ENCODE measurements at regions not wholly inside any gene's neighbourhood (a gene's known extent, or its start where the extent isn't known, plus 50 kb on each side); places are given as distances from the start of the nearest gene placed in this dataset.

- TF ChIP-seq, protein P1, sequence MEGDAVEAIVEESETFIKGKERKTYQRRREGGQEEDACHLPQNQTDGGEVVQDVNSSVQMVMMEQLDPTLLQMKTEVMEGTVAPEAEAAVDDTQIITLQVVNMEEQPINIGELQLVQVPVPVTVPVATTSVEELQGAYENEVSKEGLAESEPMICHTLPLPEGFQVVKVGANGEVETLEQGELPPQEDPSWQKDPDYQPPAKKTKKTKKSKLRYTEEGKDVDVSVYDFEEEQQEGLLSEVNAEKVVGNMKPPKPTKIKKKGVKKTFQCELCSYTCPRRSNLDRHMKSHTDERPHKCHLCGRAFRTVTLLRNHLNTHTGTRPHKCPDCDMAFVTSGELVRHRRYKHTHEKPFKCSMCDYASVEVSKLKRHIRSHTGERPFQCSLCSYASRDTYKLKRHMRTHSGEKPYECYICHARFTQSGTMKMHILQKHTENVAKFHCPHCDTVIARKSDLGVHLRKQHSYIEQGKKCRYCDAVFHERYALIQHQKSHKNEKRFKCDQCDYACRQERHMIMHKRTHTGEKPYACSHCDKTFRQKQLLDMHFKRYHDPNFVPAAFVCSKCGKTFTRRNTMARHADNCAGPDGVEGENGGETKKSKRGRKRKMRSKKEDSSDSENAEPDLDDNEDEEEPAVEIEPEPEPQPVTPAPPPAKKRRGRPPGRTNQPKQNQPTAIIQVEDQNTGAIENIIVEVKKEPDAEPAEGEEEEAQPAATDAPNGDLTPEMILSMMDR (conservative IDR thresholded peaks at IDR 0.05; ENCODE audit: low read depth in 2 of 2), result no peak
Measured at GRCh38 chr16:73365016-73365551, 317.2 kb upstream of the ZFHX3 start (continued).

DNA sequence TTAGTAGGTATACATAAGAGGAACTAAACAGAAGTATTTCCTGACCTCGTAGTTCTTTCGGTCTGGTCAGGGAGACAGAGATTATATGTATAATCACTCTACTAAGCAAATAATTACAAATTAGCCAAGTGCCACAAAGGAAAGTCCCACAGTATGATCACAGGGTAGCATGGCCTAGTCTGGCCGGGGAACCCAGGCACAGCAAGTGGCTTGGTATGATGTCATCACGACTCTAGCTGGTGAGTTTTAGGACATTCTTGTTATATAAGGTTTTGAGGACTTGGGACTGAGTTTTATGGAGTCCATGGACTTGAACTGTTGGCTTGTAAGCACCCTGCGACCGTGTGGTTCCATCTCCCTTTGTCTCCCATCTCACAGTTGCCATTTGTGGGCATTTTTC lies 316.5 kb upstream of the ZFHX3 start:
- H3K4me1 Mint-ChIP-seq, result no peaks in the 10 kb centered on the region
- no peak for TF ChIP-seq ZNF462 (CRISPR knock-in tag; IDR thresholded peaks at IDR 0.05)
- no peak for TF ChIP-seq NANOG (IDR thresholded peaks at IDR 0.05; ENCODE audit: borderline replicate concordance)
- no peak for TF ChIP-seq EZH2 (IDR thresholded peaks at IDR 0.05; ENCODE audit: low read depth, unreplicated experiment)
- no peak for TF ChIP-seq JUNB (IDR thresholded peaks at IDR 0.05; ENCODE audit: unreplicated experiment)
- TF ChIP-seq STAT1 (IDR thresholded peaks at IDR 0.05; ENCODE audit: unreplicated experiment), result no peak
- TF ChIP-seq, protein P2, sequence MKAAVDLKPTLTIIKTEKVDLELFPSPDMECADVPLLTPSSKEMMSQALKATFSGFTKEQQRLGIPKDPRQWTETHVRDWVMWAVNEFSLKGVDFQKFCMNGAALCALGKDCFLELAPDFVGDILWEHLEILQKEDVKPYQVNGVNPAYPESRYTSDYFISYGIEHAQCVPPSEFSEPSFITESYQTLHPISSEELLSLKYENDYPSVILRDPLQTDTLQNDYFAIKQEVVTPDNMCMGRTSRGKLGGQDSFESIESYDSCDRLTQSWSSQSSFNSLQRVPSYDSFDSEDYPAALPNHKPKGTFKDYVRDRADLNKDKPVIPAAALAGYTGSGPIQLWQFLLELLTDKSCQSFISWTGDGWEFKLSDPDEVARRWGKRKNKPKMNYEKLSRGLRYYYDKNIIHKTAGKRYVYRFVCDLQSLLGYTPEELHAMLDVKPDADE (IDR thresholded peaks at IDR 0.05), result no peak
- TF ChIP-seq, protein P3, sequence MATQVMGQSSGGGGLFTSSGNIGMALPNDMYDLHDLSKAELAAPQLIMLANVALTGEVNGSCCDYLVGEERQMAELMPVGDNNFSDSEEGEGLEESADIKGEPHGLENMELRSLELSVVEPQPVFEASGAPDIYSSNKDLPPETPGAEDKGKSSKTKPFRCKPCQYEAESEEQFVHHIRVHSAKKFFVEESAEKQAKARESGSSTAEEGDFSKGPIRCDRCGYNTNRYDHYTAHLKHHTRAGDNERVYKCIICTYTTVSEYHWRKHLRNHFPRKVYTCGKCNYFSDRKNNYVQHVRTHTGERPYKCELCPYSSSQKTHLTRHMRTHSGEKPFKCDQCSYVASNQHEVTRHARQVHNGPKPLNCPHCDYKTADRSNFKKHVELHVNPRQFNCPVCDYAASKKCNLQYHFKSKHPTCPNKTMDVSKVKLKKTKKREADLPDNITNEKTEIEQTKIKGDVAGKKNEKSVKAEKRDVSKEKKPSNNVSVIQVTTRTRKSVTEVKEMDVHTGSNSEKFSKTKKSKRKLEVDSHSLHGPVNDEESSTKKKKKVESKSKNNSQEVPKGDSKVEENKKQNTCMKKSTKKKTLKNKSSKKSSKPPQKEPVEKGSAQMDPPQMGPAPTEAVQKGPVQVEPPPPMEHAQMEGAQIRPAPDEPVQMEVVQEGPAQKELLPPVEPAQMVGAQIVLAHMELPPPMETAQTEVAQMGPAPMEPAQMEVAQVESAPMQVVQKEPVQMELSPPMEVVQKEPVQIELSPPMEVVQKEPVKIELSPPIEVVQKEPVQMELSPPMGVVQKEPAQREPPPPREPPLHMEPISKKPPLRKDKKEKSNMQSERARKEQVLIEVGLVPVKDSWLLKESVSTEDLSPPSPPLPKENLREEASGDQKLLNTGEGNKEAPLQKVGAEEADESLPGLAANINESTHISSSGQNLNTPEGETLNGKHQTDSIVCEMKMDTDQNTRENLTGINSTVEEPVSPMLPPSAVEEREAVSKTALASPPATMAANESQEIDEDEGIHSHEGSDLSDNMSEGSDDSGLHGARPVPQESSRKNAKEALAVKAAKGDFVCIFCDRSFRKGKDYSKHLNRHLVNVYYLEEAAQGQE (IDR thresholded peaks at IDR 0.05; ENCODE audit: unreplicated experiment), result no peak
- no peak for TF ChIP-seq ZNF114 (CRISPR knock-in tag; IDR thresholded peaks at IDR 0.05)
- no peak for TF ChIP-seq ZNF331 (CRISPR knock-in tag; IDR thresholded peaks at IDR 0.05; ENCODE audit: low read depth)
- TF ChIP-seq EZH2phosphoT487 (IDR thresholded peaks at IDR 0.05; ENCODE audit: unreplicated experiment), result no peak
- TF ChIP-seq CREB1 (CRISPR knock-in tag; IDR thresholded peaks at IDR 0.05; ENCODE audit: low read depth), result no peak

More for the DNA sequence above, 316.5 kb upstream of the ZFHX3 start:
- ATAC-seq (no peak), DNase-seq (ENCODE audit: low spot score) (no peak)
- H3K36me3 ChIP-seq (ENCODE audit: insufficient read depth), result no peaks in the 10 kb centered on the region; the same call in 1 of the 2 replicates
- H3K27me3 ChIP-seq (ENCODE audit: insufficient read depth), result no peaks in the 10 kb centered on the region
- H3K9me3 Mint-ChIP-seq, result no peaks in the 10 kb centered on the region
- no peaks in the 10 kb centered on the region for H4K20me1 ChIP-seq (replicated peaks; ENCODE audit: insufficient read depth)
- H3K27ac Mint-ChIP-seq, result no peak overlapping the region
- H3K4me3 ChIP-seq, result no peak overlapping the region
- H3F3A ChIP-seq (replicated peaks; ENCODE audit: low read depth), result no peaks in the 10 kb centered on the region
- no peak overlapping the region for H3K4me2 ChIP-seq
- H3K79me2 ChIP-seq (replicated peaks; ENCODE audit: insufficient read depth), result no peaks in the 10 kb centered on the region
- no peak overlapping the region for H3K4me3 Mint-ChIP-seq
- H2AFZ ChIP-seq, result no peak overlapping the region
- H3K27me3 Mint-ChIP-seq (ENCODE audit: insufficient read depth, low read depth, poor library complexity), result no peaks in the 10 kb centered on the region
- no peaks in the 10 kb centered on the region for H3K4me1 ChIP-seq (ENCODE audit: insufficient read depth)
- H3K36me3 Mint-ChIP-seq (ENCODE audit: low read depth), result no peaks in the 10 kb centered on the region
- no peak overlapping the region for H3K27ac ChIP-seq (ENCODE audit: low read depth)
- no peaks in the 10 kb centered on the region for H3K9me2 ChIP-seq (ENCODE audit: insufficient read depth)
